ENCODE measurements at regions not wholly inside any gene's neighbourhood (a gene's known extent, or its start where the extent isn't known, plus 50 kb on each side); places are given as distances from the start of the nearest gene placed in this dataset.
A peak's percentile ranks its signal among the peaks of the same experiment; 100 is the strongest.

- no peak for DNase-seq
These were observed 331.1 kb downstream of the MLLT3 start for GRCh38 chr9:20291201-20291600.

GRCh38 chr9:20290257-20290656 is 332.0 kb downstream of the MLLT3 start:
- peak in 1 of 56 donors; percentile 31 for DNase-seq

DNA sequence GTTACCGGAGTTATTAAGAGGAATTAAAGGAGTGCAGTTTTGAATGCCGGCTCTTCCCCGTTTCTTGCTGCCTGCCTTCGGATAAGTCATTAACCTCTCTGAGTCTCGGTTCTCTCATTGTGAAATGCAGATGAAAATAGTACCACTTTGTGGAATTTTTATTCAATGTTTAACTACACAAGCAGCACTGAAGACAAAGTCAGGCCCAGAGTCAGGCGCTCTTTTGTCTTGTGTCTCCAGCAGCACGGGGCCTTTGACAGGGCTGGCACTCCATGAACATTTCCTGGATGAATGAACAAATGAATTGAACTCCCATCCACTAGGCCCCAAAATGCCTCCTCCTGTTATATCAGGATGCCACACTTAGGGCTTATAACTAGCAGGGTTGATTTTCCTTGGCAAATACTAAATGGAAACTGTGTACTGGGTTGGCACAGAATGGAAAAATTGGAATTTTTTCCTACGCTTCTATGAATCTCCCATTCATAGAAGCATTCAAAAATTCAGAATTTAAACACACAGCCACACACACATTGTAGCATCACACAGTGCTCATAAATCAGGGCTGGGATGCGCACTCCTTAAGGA is 332.8 kb downstream of the MLLT3 start:
- peak in 2 of 56 donors; percentile 3 to 7 for DNase-seq

DNA sequence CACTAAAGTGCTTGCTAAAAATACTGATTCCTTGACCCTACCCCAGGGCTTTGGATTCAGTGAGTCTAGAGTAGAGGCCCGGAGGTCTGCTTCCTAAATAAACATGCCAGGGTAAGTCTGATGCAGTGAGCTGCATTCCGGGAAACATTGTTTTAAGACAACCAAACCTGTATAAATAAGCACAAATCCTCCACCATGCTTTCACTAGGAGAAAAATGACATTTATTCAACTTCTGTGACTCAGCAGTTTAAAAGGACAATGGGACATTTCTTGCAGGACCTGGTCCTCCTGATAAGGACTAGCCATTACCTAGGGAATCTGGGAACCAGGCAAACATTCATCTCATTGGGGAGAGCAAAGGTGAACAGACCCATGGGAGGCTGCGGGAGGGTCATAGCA is 335.3 kb downstream of the MLLT3 start:
- no peak for DNase-seq

DNA sequence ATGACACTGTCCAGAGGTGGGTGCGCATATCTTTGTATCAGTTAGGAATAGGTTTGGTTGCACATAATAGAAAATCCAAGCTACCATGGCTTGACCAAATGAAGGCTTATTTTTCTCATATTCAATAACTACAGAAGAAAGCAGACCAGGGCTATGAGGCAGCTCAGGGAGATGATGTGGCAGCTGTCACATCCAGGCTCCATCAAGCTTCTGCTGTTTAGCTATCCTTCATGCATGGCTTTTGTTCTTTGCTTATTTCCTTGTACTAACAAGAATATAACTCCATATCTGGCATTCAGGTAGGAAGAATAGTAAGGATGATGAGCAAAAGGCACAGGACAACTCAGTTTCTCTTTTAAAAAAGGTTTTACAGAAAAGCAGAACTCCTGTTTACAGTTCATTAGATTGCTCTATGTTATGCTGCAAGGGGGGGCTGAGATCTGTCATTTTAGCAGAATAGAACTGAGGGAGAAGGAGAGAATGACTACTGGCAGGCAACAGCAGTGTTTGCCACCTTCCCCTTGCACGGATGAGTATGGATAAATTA is 336.1 kb downstream of the MLLT3 start:
- DNase-seq, result no peak

DNA sequence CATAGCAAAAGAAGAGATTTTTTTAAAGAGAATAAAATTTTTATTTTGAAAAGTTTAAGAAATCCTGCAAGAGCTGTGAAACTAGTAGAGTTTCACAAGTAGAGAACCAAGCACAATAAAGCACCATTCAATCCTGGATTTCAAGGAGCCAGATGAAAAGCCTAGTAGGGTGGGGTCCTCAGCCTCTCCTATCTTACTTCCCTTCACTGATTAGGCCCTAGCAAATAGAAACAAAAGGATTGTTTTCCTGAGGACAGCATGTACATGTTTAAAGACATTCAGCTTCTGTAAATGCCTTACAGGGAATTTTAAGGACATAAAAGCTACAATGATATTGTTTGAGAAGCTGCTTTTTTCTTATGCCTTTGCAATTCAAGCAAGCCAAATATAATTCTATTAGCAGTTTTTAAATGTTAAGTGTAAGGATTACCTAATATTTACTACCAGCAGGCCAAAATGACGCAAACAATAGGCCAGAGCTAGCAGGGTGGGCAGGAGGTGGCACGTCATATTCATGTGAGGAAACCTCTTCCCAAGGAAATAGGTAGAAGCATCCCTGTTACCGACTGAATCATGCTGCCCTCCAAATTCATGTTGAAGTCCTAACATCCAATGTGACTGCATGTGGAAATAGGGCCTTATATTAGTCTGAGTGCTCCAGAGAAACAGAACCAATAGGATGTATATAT is 337.6 kb downstream of the MLLT3 start:
- DNase-seq, result no peak

DNA sequence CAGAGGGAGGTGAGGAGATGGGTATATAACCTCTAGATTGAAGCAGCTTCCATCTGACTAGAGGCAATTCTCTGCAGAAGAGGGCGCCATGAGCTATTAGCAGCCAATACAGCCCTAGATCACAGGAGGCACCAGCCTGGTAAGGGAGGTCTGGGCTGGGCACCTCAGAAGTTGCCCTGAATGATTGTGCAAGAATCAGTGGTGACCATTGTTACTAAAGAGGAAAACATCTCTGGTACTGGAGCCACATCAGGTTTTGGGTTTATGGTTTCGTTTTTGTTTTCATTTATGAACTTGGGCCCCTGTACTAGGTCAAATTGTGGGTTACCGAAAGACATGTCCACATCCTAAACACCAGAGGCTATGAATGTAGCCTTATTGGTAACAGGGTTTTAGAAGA is 342.0 kb downstream of the MLLT3 start:
- DNase-seq, result no peak

DNA sequence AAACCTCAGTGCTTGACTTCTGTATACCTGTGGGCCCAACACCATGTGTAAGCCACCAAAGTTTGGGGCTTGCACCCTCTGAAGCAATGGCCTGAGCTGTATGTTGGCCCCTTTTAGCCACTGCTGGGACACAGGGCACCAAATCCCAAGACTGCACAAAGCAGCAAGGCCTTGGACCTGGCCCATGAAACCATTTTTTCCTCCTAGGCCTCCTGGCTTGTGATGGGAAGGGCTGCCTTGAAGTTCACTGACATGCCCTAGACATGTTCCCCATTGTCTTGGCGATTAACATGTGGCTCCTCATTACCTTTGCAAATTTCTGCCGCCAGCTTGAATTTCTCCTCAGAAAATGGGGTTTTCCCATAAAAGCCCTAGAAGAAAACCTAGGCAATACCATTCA is 345.5 kb downstream of the MLLT3 start:
- no peak for DNase-seq

- no peak for DNase-seq
These were observed 350.6 kb downstream of the MLLT3 start for GRCh38 chr9:20271723-20272122.

GRCh38 chr9:20271096-20271495 is 351.2 kb downstream of the MLLT3 start:
- peak in 2 of 56 donors; percentile 5 to 6 for DNase-seq

DNA sequence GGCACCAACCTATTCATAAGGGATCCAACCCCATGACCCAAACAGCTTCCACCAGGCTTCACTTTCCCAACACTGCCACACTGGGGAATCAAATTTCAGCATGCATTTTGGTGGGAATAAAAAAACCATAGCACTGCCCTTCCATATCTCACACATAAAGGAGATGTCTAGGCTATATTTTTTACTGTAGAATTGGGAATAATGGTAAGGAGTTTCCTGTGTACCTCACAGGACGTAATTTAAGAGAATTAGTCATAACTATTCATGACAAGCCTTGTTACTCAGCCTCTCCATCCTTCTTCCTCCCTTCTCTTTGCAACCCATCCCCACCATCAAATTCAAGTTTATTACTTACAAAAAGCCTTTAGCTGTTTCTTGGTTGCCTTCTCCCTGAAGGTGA is 352.1 kb downstream of the MLLT3 start:
- no peak for DNase-seq

DNA sequence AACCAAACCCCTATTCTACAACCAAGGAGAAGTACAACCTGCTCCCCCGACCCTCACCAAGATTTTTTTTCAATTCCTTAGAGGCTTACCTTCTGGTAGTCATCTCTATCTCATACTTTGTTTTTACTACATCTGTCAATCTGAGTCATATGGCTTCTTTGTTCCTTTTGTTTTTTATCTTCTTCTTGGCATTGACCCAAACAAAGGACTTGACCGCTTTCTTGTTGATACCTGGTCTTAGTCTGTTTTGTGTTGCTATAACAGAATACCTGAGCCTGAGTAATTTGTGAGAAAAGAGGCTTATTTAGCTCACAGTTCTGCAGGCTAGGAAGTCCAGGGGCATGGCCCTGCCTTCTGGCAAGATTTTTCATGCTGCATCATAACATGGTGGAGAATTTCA is 352.7 kb downstream of the MLLT3 start:
- no peak for DNase-seq

DNA sequence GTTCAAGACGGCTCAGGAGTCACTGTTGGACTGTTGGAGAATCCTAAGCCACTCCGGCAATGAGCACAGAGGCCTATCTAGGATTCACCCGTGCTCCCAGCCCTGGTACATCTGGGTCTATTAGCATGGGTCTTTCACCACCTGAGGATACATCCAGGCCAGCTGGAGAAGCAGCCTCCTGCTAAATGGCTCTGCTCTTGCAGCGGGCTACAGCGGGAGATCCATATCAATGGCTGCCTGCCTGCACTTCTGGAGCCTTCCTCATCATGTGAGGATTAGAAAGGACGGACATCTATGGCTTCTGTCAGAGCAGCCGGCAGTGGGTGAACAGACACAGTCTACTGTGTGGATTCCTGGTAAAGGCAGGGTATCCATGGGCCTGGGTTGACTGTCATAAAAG is 357.4 kb downstream of the MLLT3 start:
- DNase-seq, result no peak

DNA sequence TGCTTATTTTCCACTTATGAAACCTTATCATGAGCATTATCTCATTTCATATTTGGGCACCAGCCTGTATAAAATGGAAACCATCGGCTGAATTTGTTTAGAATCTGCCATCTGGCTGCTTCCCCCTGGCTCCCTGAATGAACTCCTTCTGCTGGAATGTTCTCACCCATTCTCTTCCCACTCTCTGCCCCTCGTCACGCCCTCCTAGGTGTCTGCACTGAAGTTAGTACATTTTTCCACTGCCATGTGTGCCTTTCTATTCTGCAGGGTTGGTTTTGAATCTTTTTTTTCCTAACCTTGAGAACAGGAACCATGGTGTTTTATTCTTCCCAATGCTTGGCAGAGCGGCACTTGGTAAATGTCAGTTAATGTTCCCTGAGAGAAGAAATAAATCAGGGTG is 359.7 kb downstream of the MLLT3 start:
- DNase-seq, result peak in 5 of 56 donors; percentile 1 to 9 (median 2)

DNA sequence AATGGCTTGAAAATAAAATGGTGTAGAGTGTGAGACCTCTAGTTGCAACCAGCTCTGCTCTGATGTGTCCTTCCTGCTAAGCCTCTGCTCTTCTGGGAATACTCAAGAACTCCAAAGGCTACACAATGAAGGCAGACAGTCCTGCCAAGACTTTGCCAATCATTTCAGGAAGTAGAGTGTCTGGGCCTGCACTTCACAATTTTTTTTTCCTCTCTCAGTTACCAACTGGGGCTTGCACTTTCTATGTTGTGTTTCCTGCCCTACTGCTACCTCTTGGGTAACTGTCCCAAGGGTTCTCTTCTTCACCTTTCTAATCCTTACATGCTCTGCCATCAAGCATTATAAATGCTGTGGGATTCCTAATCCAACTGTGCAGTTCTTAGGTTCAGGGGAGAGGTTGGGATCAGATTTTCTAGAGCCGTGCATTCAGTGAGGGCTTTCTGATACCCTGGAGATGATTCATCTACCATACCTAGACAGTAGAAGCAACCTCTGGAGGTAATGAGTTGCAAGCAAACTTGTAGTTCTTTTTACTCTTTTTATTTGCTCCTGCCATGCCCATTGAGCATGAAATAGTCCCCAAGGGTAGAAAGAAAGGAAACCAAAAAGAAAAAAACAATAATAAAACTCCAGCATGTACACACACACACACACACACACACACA is 365.9 kb downstream of the MLLT3 start:
- DNase-seq, result no peak

- no peak for DNase-seq
These were observed 367.2 kb downstream of the MLLT3 start for GRCh38 chr9:20255052-20255451.

DNA sequence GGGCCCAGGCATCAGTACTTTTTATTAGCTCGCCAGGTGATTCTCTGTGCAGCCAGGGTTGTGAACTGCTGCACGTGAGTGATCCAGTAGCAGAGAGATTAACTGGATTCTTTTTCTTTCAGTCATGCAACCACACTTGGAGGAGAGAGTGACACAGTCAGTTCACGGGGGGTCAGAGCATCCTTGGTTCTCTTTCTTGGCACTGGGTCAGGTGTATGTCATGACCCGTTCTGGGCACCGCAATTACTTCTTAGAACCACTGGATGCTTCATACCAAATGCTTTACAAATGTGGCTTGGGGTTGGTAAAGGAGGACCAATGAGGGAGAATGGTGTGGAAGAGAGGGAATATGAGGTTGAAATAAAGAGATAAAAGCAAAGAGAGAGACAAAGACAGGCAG is 368.7 kb downstream of the MLLT3 start:
- DNase-seq, result no peak

DNA sequence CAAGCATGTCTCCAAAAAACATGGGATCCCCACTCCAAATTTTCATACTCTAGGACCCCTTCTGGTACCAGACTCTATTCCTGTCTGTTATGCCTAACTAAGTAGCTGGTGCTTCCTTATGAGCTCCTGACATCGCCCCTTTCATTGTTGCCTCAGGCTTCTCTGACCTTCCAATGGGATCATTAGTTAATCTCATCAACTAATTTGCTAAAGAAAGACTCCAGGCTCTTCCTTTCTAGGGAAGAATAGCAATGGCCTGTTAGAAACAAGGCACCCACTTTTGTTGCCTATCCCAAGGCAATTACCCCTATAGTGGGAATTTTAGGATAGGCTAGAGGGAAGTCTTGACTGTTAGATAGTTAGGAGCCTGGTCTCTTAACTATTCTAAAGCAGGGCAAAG is 369.5 kb downstream of the MLLT3 start:
- DNase-seq, result no peak

DNA sequence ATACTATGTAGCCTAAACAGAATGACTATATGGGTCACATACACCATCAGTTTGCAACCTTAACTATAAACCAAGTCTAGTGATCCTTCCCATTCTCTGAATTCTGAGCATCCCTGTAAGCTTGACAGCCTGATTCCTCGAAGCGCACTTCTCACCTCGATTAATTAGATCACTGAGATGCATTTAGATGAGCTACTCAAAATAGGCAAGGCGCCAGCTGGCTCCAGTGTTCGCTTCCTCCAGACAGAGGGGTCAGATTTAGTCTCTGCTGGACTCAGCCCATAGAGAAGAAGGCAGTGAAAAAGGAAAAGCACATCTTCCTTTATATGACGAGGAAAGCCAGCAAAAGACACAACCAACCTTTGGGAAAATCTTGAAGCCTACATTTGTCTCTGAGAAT is 371.5 kb downstream of the MLLT3 start:
- DNase-seq, result no peak

DNA sequence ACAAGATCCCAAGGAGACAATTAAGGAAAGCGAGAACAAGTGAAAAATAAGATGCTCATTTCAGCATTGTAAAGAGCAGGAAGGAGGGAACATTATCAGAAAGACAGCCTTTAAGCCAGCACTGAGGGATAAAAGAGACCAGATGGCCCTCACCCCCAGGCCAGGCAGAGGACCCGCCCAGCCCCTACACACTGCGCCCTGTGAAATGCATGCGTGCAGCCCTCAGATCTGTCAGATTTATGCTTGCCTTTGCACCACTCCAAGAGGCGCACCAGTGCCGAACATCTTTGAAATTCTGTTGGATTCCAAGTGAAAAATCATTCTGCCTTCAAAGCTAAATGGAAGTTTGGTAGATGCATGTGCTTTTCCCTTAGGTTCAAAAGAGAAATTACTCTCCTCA is 378.0 kb downstream of the MLLT3 start:
- DNase-seq, result no peak

DNA sequence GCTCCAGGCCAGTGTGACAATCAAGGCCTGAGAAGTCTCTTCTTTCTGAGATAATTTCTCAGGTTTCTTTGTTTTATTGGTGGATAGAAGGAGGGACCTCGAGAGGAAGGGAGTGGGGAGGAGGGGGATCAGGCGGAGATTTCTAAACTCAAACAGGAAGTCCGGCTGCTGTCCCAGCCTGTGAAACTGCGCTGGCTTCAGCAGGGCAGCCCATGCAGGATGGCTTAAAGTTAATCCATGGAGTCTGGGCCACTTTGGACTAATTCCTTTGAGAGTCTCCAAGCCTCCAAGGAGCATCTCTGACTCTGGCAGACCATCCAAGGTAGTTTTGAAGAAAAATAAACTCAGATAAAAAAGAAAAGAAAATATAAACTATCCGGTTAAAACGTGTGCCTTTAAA is 378.5 kb downstream of the MLLT3 start:
- DNase-seq, result no peak

DNA sequence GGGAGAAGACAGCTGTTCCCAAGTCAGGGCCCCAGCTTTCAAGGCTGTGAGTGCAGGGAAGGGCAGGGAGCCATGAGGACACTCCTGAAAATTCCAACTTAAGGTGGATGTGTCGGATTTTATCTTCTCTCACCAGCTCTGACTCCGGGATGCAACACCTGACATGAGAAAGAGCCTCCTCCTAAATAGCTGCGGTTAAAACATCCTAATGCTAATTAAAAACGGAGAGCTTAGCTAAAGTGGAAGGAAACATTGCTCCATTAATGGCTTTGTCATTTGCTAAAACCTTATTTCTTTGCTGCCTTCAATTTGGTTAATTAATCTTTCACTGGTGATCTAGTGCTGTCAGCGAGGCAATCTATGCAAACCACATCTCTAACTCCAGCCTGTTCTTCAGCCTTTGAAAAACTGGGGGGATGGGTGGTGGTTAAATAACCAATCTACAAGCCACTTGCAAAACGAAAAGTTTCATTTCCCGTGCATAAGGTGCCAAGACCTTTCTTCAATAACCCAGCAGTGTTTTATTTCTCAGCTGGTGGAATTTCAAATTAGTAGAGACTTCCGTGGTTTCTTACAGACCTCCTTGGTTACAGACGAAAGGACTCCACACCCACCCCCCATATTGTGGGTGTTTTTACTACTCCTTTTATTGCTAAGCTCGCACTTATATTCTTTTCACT is 379.6 kb downstream of the MLLT3 start:
- DNase-seq, result no peak
